GM21390 (cell line): ENCODE measurements at regions not wholly inside any gene's neighbourhood (a gene's known extent, or its start where the extent isn't known, plus 50 kb on each side); places are given as distances from the start of the nearest gene placed in this dataset.

ENCODE experiments used
- ATAC-seq: cut with Tn5 transposase; IDR thresholded peaks from one replicate; pipeline ENCODE4 v1.9.1; 2021; ENCODE audit not compliant: unreplicated experiment

GRCh38 chr20:7601431-7601830 is 338.8 kb downstream of the HAO1 start:
- no peak for ATAC-seq

GRCh38 chr20:7606941-7607340 is 333.3 kb downstream of the HAO1 start:
- no peak for ATAC-seq

- ATAC-seq, result no peak
These were observed 332.0 kb downstream of the HAO1 start for GRCh38 chr20:7608250-7608649.

- no peak for ATAC-seq
These were observed 331.0 kb downstream of the HAO1 start for GRCh38 chr20:7609251-7609650.

- no peak for ATAC-seq
These were observed 329.6 kb downstream of the HAO1 start for GRCh38 chr20:7610681-7611080.

GRCh38 chr20:7617797-7618196 is 322.5 kb downstream of the HAO1 start:
- no peak for ATAC-seq

GRCh38 chr20:7622399-7622961 is 317.8 kb downstream of the HAO1 start:
- no peak for ATAC-seq

GRCh38 chr20:7624886-7625285 is 315.4 kb downstream of the HAO1 start:
- ATAC-seq, result no peak

- ATAC-seq, result no peak
These were observed 312.3 kb downstream of the HAO1 start for GRCh38 chr20:7627734-7628663.

GRCh38 chr20:7629880-7630279 is 310.4 kb downstream of the HAO1 start:
- ATAC-seq, result no peak

GRCh38 chr20:7637184-7637583 is 303.1 kb downstream of the HAO1 start:
- no peak for ATAC-seq

GRCh38 chr20:7650086-7650879 is 290.0 kb downstream of the HAO1 start:
- no peak for ATAC-seq

GRCh38 chr20:7654231-7654630 is 286.0 kb downstream of the HAO1 start:
- no peak for ATAC-seq

GRCh38 chr20:7656687-7657467 is 283.4 kb downstream of the HAO1 start:
- ATAC-seq, result no peak

- no peak for ATAC-seq
These were observed 282.7 kb downstream of the HAO1 start for GRCh38 chr20:7657569-7657968.

GRCh38 chr20:7660165-7660564 is 280.1 kb downstream of the HAO1 start:
- no peak for ATAC-seq

GRCh38 chr20:7665376-7665775 is 274.9 kb downstream of the HAO1 start:
- ATAC-seq, result no peak

GRCh38 chr20:7667194-7667593 is 273.1 kb downstream of the HAO1 start:
- ATAC-seq, result no peak

GRCh38 chr20:7672571-7672970 is 267.7 kb downstream of the HAO1 start:
- ATAC-seq, result no peak

GRCh38 chr20:7673841-7674240 is 266.4 kb downstream of the HAO1 start:
- no peak for ATAC-seq

- no peak for ATAC-seq
These were observed 257.3 kb downstream of the HAO1 start for GRCh38 chr20:7682916-7683315.
